ENCODE measurements at regions not wholly inside any gene's neighbourhood (a gene's known extent, or its start where the extent isn't known, plus 50 kb on each side); places are given as distances from the start of the nearest gene placed in this dataset.
"Not testable (repeated sequence)": the region's sequence is repeated elsewhere in the genome, so short reads cannot be mapped to it uniquely, and the experiment has no call there.

GRCh38 chr14:105685003-105685402 is 158.6 kb downstream of the TMEM121 start (continued):
- no peak for TF ChIP-seq SIX5 (IDR thresholded peaks at IDR 0.05; ENCODE audit: low read depth, low read length)
- TF ChIP-seq USF2 (IDR thresholded peaks at IDR 0.05; ENCODE audit: low read length), result no peak

GRCh38 chr14:105685605-105686004 is 159.2 kb downstream of the TMEM121 start:
- H4K8ac ChIP-seq (ENCODE audit: extremely low read depth, insufficient read depth, low read length); H3K9ac ChIP-seq (replicated peaks in 1 of 4; ENCODE audit: extremely low read depth in 1 of 4, low read depth in 3 of 4, low read length in 3 of 4); H2BK120ac ChIP-seq (replicated peaks; ENCODE audit: low read depth, low read length); H2AFZ ChIP-seq (ENCODE audit: low read length); CTCF ChIA-PET (ENCODE audit: partially characterized antibody); H3K4me2 ChIP-seq (ENCODE audit: insufficient read depth in 1 of 2, low read depth in 2 of 2, low read length in 2 of 2); H2AK5ac ChIP-seq (ENCODE audit: low read depth, low read length); H3K23ac ChIP-seq (ENCODE audit: insufficient read length); H4K91ac ChIP-seq (replicated peaks; ENCODE audit: insufficient read length, low read length); H2BK12ac ChIP-seq (ENCODE audit: low read depth, low read length); H3K27me3 ChIP-seq (replicated peaks in 1 of 4; ENCODE audit: control insufficient read depth in 3 of 4, extremely low read depth in 1 of 4, insufficient read depth in 3 of 4, low read length in 3 of 4); H3K79me2 ChIP-seq (ENCODE audit: control insufficient read depth in 1 of 2, insufficient read depth in 2 of 2, low read length in 2 of 2); H3K79me1 ChIP-seq (ENCODE audit: low read depth, low read length); H2BK15ac ChIP-seq (ENCODE audit: low read length); H3K18ac ChIP-seq (ENCODE audit: extremely low read depth, low read length); H2BK5ac ChIP-seq (ENCODE audit: low read depth, low read length); POLR2A ChIA-PET (ENCODE audit: partially characterized antibody); H4K5ac ChIP-seq (ENCODE audit: insufficient read length, low read depth, low read length); H3K27ac ChIP-seq (ENCODE audit: low read depth, low read length); H3K36me3 ChIP-seq (ENCODE audit: control insufficient read depth in 2 of 4, insufficient read depth in 4 of 4, low read length in 3 of 4); H3K4me3 ChIP-seq (ENCODE audit: extremely low read depth in 1 of 4, insufficient read depth in 2 of 4, low read depth in 3 of 4, low read length in 4 of 4); H2BK20ac ChIP-seq (ENCODE audit: low read length); FAIRE-seq; H3K56ac ChIP-seq (replicated peaks; ENCODE audit: insufficient read length, low read depth, low read length); H3K14ac ChIP-seq (ENCODE audit: insufficient read length); H3K4me1 ChIP-seq (replicated peaks in 1 of 4; ENCODE audit: control insufficient read depth in 3 of 4, insufficient read depth in 4 of 4, low read length in 3 of 4); H3K4ac ChIP-seq (replicated peaks; ENCODE audit: insufficient read length, low read depth, low read length); DNase-seq (ENCODE audit: low read depth in 1 of 2, low spot score in 2 of 2): not testable (repeated sequence)
- WGBS, 2 experiments (ENCODE audit: extremely low coverage in 1 of 2, insufficient coverage in 1 of 2, insufficient read length in 1 of 2, insufficient replicate concordance in 2 of 2, low coverage in 1 of 2, low lambda C conversion rate in 2 of 2, missing lambda C conversion rate in 1 of 2), result 58% methylated on average over 5 of the region's 8 CpGs; no CpG with 5 or more reads in 1 of the 2 experiments
- H3K23me2 ChIP-seq (ENCODE audit: low read depth, low read length), result peaks cover 31% of the 10 kb centered on the region; the same call in 1 of the 2 replicates
- H4K20me1 ChIP-seq (replicated peaks in 1 of 2; ENCODE audit: control insufficient read depth in 1 of 2, insufficient read depth in 2 of 2, low read length in 2 of 2), result peaks cover 0 to 12% of the 10 kb centered on the region in 2 experiments
- peaks cover 30 to 63% of the 10 kb centered on the region in 2 experiments for H3K9me3 ChIP-seq (ENCODE audit: insufficient read depth in 2 of 2, low read depth in 1 of 2, low read length in 1 of 2)

Measured in H1 (cell line).